DND-41 (cell line): ENCODE measurements at regions not wholly inside any gene's neighbourhood (a gene's known extent, or its start where the extent isn't known, plus 50 kb on each side); places are given as distances from the start of the nearest gene placed in this dataset.

Experiments
- EZH2 ChIP-seq: IDR thresholded peaks from 3 replicates; pipeline ENCODE4 v1.6.1; 2012; ENCODE audit warnings: borderline replicate concordance, low read depth, mild to moderate bottlenecking, moderate library complexity, low read length, inconsistent platforms; ENCODE audit not compliant: severe bottlenecking
- TF ChIP-seq, protein P1 (sequence below): IDR thresholded peaks from 2 replicates; pipeline ENCODE4 v1.5.1; 2012; ENCODE audit warnings: borderline replicate concordance, low read length, moderate library complexity, mild to moderate bottlenecking; ENCODE audit not compliant: poor library complexity, severe bottlenecking; ENCODE audit errors: extremely low read depth

- no peak for TF ChIP-seq EZH2
- TF ChIP-seq, protein P1, sequence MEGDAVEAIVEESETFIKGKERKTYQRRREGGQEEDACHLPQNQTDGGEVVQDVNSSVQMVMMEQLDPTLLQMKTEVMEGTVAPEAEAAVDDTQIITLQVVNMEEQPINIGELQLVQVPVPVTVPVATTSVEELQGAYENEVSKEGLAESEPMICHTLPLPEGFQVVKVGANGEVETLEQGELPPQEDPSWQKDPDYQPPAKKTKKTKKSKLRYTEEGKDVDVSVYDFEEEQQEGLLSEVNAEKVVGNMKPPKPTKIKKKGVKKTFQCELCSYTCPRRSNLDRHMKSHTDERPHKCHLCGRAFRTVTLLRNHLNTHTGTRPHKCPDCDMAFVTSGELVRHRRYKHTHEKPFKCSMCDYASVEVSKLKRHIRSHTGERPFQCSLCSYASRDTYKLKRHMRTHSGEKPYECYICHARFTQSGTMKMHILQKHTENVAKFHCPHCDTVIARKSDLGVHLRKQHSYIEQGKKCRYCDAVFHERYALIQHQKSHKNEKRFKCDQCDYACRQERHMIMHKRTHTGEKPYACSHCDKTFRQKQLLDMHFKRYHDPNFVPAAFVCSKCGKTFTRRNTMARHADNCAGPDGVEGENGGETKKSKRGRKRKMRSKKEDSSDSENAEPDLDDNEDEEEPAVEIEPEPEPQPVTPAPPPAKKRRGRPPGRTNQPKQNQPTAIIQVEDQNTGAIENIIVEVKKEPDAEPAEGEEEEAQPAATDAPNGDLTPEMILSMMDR, result no peak
Observed at GRCh38 chr2:30030361-30030760, 109.0 kb upstream of the ALK start.
